ENCODE measurements at regions not wholly inside any gene's neighbourhood (a gene's known extent, or its start where the extent isn't known, plus 50 kb on each side); places are given as distances from the start of the nearest gene placed in this dataset.

DNA sequence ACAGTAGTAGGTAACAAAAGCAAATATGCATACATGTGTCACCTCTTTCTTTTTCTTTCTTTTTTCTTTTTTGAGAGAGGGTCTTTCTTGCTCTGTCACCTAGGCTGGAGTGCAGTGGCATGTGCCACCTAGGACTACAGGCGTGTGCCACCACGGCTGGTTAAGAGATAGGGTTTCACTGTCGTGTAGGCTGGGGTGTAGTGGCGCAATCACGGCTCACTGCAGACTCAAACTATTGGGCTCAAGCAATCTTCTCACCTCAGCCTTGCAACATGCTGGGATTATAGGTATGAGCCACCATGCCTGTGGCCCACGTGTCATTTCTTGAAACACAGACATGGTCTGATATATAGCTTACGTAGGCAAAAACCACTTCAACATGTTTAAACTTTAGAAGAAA is 397.7 kb upstream of the PMFBP1 start:
- Histone ChIP-seq H3F3A (ENCODE audit: control insufficient read depth, insufficient read depth) (no peaks in the 10 kb centered on the region), H3K4me3 (ENCODE audit: low read length) (no peak overlapping the region), H3K4me1 (ENCODE audit: control insufficient read depth, low read length) (no peaks in the 10 kb centered on the region), H3K9me3 (ENCODE audit: control insufficient read depth, insufficient read depth, low read length) (no peaks in the 10 kb centered on the region), H3K27ac (ENCODE audit: low read depth, low read length) (no peak overlapping the region), H3K9me2 (replicated peaks; ENCODE audit: control insufficient read depth, low read length) (no peaks in the 10 kb centered on the region), H3K36me3 (ENCODE audit: control insufficient read depth, low read length) (no peaks in the 10 kb centered on the region), H4K20me1 (ENCODE audit: control insufficient read depth, insufficient read depth, low read depth, low read length) (no peaks in the 10 kb centered on the region), H3K27me3 (ENCODE audit: control insufficient read depth, low read length) (no peaks in the 10 kb centered on the region), H3K79me2 (ENCODE audit: control insufficient read depth, low read length) (no peaks in the 10 kb centered on the region), H3K4me2 (ENCODE audit: low read length) (no peak overlapping the region)
- TF ChIP-seq CTCF (IDR thresholded peaks at IDR 0.05; ENCODE audit: low read depth, low read length, poor library complexity, severe bottlenecking) (no peak), EZH2phosphoT487 (IDR thresholded peaks at IDR 0.05; ENCODE audit: borderline replicate concordance, low read length) (no peak)

DNA sequence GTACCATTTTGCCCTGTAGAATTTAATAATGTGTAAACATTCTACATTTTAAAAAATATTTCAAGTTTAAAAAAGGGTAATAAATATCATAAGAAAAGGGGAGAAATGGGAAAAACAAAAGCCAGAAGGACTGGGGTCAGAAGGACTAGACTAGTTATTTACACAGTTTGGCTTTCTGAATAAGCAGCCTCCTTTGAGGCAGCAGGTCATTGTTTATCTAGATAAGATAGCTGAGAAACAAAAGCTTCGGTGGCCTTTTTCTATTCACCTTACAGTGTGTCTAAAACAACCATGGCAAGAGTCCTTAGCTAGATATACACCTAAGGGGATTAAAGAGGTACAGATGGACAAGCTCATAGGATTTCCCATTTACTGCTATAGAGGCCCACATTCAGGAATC is 396.5 kb upstream of the PMFBP1 start:
- no peaks in the 10 kb centered on the region for H3K79me2 ChIP-seq (ENCODE audit: control insufficient read depth, low read length)
- no peak overlapping the region for H3K4me2 ChIP-seq (ENCODE audit: low read length)
- no peak overlapping the region for H3K4me3 ChIP-seq (ENCODE audit: low read length)
- no peaks in the 10 kb centered on the region for H4K20me1 ChIP-seq (ENCODE audit: control insufficient read depth, insufficient read depth, low read depth, low read length)
- no peaks in the 10 kb centered on the region for H3K27me3 ChIP-seq (ENCODE audit: control insufficient read depth, low read length)
- no peak overlapping the region for H3K27ac ChIP-seq (ENCODE audit: low read depth, low read length)
- no peaks in the 10 kb centered on the region for H3K9me3 ChIP-seq (ENCODE audit: control insufficient read depth, insufficient read depth, low read length)
- TF ChIP-seq CTCF (IDR thresholded peaks at IDR 0.05; ENCODE audit: low read depth, low read length, poor library complexity, severe bottlenecking), result no peak
- no peak for TF ChIP-seq EZH2phosphoT487 (IDR thresholded peaks at IDR 0.05; ENCODE audit: borderline replicate concordance, low read length)
- no peaks in the 10 kb centered on the region for H3K9me2 ChIP-seq (replicated peaks; ENCODE audit: control insufficient read depth, low read length)
- H3K36me3 ChIP-seq (ENCODE audit: control insufficient read depth, low read length), result no peaks in the 10 kb centered on the region
- H3K4me1 ChIP-seq (ENCODE audit: control insufficient read depth, low read length), result no peaks in the 10 kb centered on the region
- H3F3A ChIP-seq (ENCODE audit: control insufficient read depth, insufficient read depth), result no peaks in the 10 kb centered on the region

GRCh38 chr16:72566174-72566573 is 394.2 kb upstream of the PMFBP1 start:
- Histone ChIP-seq H3K36me3 (ENCODE audit: control insufficient read depth, low read length) (no peaks in the 10 kb centered on the region), H3K4me1 (ENCODE audit: control insufficient read depth, low read length) (no peaks in the 10 kb centered on the region; the same call in 1 of the 2 replicates), H4K20me1 (ENCODE audit: control insufficient read depth, insufficient read depth, low read depth, low read length) (no peaks in the 10 kb centered on the region), H3K27me3 (ENCODE audit: control insufficient read depth, low read length) (no peaks in the 10 kb centered on the region), H3K79me2 (ENCODE audit: control insufficient read depth, low read length) (no peaks in the 10 kb centered on the region), H3F3A (ENCODE audit: control insufficient read depth, insufficient read depth) (no peaks in the 10 kb centered on the region), H3K4me2 (ENCODE audit: low read length) (no peak overlapping the region), H3K9me2 (replicated peaks; ENCODE audit: control insufficient read depth, low read length) (no peaks in the 10 kb centered on the region), H3K27ac (ENCODE audit: low read depth, low read length) (no peak overlapping the region), H3K9me3 (ENCODE audit: control insufficient read depth, insufficient read depth, low read length) (no peaks in the 10 kb centered on the region), H3K4me3 (ENCODE audit: low read length) (no peak overlapping the region)
- no peak for TF ChIP-seq EZH2phosphoT487 (IDR thresholded peaks at IDR 0.05; ENCODE audit: borderline replicate concordance, low read length)
- TF ChIP-seq CTCF (IDR thresholded peaks at IDR 0.05; ENCODE audit: low read depth, low read length, poor library complexity, severe bottlenecking), result no peak

DNA sequence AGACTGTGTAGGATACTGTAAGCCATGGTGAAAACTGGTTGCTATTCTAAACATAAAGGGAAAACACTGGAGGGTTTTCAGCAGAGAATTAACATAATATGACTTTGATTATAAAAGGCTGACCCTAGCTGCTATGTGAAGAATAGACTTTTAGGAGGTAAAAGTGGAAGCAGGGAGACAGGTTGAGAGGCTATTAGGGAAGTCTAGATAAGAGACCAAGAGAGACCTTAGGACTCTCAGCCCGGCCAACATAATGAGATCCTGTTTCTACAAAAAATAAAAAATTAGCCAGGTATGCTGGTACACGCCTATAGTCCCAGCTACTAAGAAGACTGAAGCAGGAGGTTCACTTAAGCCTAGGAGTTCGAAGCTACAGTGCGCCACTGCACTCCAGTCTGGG is 393.2 kb upstream of the PMFBP1 start:
- TF ChIP-seq CTCF (IDR thresholded peaks at IDR 0.05; ENCODE audit: low read depth, low read length, poor library complexity, severe bottlenecking), result no peak
- TF ChIP-seq EZH2phosphoT487 (IDR thresholded peaks at IDR 0.05; ENCODE audit: borderline replicate concordance, low read length), result no peak
- no peaks in the 10 kb centered on the region for H3K9me2 ChIP-seq (replicated peaks; ENCODE audit: control insufficient read depth, low read length)
- no peaks in the 10 kb centered on the region for H3K9me3 ChIP-seq (ENCODE audit: control insufficient read depth, insufficient read depth, low read length)

More for the DNA sequence above, 393.2 kb upstream of the PMFBP1 start:
- no peaks in the 10 kb centered on the region for H4K20me1 ChIP-seq (ENCODE audit: control insufficient read depth, insufficient read depth, low read depth, low read length)
- no peak overlapping the region for H3K4me2 ChIP-seq (ENCODE audit: low read length)
- peaks cover 5% of the 10 kb centered on the region; the same call in 1 of the 2 replicates for H3F3A ChIP-seq (ENCODE audit: control insufficient read depth, insufficient read depth)
- no peaks in the 10 kb centered on the region for H3K79me2 ChIP-seq (ENCODE audit: control insufficient read depth, low read length)
- no peak overlapping the region for H3K27ac ChIP-seq (ENCODE audit: low read depth, low read length)
- H3K4me1 ChIP-seq (ENCODE audit: control insufficient read depth, low read length), result peaks cover 7% of the 10 kb centered on the region
- no peaks in the 10 kb centered on the region for H3K36me3 ChIP-seq (ENCODE audit: control insufficient read depth, low read length)
- no peaks in the 10 kb centered on the region for H3K27me3 ChIP-seq (ENCODE audit: control insufficient read depth, low read length)
- no peak overlapping the region for H3K4me3 ChIP-seq (ENCODE audit: low read length)

Measured in DOHH2 (cell line).